ENCODE measurements at regions not wholly inside any gene's neighbourhood (a gene's known extent, or its start where the extent isn't known, plus 50 kb on each side); places are given as distances from the start of the nearest gene placed in this dataset.

DNA sequence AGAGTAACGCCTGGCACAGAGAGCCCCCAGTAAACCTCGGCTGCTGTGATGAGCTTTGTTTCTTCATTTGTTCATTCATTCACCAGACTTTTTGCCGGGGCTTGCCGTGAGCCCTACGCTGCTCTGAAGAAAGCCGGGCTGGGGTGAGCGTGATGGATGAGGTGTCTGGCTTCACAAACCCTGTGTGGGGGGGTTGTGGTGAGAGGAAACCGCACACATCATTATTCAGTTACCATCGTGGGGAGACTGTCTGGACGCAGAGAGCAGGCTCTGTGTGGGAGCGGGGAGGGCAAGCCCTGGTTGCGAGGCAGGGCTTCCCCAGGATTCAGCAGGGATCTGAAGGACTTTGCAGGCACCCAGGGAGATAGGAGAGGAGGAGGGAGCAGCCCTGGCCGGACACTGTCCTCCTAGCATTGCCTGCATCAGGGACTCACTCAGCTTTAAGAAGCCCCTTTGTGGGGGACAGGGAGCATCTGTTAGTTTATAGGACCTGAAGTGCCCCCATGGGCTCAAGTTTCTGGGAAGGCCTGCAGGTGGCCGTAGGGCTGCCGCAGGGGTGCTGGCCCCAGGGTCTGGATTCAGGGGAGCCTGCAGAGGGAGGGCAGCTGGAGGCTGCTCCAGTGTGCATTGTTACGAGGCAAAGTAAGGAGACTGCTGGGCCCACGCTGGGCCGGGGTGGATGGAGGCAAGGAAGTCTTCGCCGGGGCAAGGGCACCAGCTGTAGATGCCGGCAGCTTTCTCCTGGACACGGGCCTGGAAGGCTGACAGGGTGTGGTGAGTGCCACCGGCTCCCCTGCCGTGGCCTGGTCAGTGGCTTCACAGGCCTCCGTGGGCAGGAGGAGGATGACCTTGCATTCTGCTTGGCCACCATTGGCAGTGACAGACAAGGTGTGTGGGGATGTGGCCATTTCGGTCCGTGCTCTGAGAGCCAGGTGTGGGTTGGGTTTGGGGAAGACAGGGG is 334.5 kb downstream of the SEC14L1 start:
- Histone ChIP-seq H3K27me3 (ENCODE audit: control insufficient read depth, insufficient read depth, low read length) (no peaks in the 10 kb centered on the region), H3K4me3 (ENCODE audit: low read depth, low read length) (no peak overlapping the region), H3K36me3 (ENCODE audit: control insufficient read depth, insufficient read depth, low read length) (peaks cover 3% of the 10 kb centered on the region)
- no peak for FAIRE-seq
- TF ChIP-seq, protein P1, sequence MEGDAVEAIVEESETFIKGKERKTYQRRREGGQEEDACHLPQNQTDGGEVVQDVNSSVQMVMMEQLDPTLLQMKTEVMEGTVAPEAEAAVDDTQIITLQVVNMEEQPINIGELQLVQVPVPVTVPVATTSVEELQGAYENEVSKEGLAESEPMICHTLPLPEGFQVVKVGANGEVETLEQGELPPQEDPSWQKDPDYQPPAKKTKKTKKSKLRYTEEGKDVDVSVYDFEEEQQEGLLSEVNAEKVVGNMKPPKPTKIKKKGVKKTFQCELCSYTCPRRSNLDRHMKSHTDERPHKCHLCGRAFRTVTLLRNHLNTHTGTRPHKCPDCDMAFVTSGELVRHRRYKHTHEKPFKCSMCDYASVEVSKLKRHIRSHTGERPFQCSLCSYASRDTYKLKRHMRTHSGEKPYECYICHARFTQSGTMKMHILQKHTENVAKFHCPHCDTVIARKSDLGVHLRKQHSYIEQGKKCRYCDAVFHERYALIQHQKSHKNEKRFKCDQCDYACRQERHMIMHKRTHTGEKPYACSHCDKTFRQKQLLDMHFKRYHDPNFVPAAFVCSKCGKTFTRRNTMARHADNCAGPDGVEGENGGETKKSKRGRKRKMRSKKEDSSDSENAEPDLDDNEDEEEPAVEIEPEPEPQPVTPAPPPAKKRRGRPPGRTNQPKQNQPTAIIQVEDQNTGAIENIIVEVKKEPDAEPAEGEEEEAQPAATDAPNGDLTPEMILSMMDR (IDR thresholded peaks at IDR 0.05; ENCODE audit: insufficient read depth, low read length, severe bottlenecking), result no peak
- no peak for DNase-seq (ENCODE audit: low read depth)

DNA sequence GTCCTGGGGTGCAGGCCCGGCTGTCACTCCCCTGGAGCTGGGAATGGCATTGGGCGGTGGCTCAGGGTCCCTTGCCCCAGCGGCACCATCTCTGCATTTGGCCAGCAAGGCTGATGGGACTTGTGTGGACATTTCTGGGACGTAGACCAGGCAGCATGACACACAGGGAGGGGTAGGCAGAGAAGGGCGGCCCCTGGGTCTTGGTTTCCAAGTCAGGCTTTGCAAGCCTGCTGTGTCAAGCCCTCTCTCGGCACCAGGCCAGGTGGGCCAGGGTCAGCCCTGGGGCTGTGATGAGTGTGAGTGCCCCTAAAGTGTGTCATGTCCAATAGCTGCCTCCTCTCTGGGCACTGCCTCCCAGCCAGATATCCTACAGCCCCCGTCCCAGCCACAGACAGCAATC is 335.2 kb downstream of the SEC14L1 start:
- peaks cover 4% of the 10 kb centered on the region for H3K36me3 ChIP-seq (ENCODE audit: control insufficient read depth, insufficient read depth, low read length)
- TF ChIP-seq, protein P1 (IDR thresholded peaks at IDR 0.05; ENCODE audit: insufficient read depth, low read length, severe bottlenecking), result no peak
- FAIRE-seq (peak; percentile 66), DNase-seq (ENCODE audit: low read depth) (peak; percentile 33)
- H3K4me3 ChIP-seq (ENCODE audit: low read depth, low read length), result no peak overlapping the region
- H3K27me3 ChIP-seq (ENCODE audit: control insufficient read depth, insufficient read depth, low read length), result no peaks in the 10 kb centered on the region

DNA sequence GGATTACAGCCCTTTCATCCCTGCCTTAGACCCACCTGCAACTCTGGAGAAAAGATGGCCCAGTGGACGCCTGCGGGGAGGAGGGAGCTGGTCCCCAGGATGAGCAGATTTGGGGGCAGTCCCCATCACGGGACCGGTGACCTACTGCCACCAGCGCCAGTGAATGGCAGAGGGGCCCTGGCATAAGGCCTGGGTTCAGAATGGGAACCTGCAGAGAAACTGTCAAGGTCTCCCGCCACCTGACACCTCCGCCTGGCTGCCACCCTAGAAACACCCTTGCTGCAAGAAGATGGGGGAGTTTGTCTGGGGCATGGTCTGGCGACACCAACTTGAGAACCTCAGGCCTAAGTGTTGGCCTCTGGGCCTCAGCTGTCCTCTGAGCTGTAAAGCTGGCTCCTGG is 335.7 kb downstream of the SEC14L1 start:
- DNase-seq (ENCODE audit: low read depth) (no peak), FAIRE-seq (no peak)
- H3K4me3 ChIP-seq (ENCODE audit: low read depth, low read length), result no peak overlapping the region
- TF ChIP-seq, protein P1 (IDR thresholded peaks at IDR 0.05; ENCODE audit: insufficient read depth, low read length, severe bottlenecking), result no peak
- peaks cover 4% of the 10 kb centered on the region for H3K36me3 ChIP-seq (ENCODE audit: control insufficient read depth, insufficient read depth, low read length)
- H3K27me3 ChIP-seq (ENCODE audit: control insufficient read depth, insufficient read depth, low read length), result no peaks in the 10 kb centered on the region

DNA sequence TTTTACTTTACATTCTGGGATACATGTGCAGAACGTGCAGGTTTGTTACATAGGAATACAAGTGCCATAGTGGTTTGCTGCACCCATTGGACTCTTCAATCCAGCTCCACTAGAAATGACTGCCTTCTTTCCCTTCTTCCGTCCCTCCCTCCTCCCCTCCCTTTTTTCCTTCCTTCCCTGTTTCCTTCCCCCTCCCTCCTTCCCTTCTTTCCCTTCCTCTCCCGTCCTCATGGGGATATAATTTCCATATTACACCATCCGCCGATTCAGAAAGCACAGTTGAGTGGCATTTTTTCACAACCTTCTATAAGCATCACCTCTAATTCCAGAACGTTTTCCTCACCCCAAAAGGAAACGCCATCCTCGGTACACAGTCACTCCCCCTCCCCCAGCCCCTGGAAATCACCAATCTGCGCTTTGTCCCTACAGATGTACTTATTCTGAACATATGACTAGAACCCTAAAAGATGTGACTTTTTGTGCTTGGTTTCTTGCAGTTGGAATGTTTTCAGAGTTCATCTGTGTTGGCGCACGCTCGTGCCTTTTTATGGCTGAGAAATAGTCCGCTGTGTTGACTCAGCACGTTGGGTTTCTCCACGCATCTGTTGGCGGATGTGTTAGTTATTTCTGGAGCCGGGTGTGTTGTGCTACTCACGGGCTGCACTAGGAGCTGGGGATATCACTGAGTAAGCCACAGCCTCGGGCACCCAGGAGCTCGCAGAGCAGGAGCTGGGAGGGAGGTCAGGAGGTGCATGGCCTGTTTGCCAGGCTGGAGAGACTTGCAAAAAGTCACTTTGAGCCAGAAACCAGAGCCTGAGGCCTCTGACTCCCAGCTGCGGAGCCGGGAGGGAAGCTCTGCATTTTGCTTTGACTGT is 336.4 kb downstream of the SEC14L1 start:
- Histone ChIP-seq H3K36me3 (ENCODE audit: control insufficient read depth, insufficient read depth, low read length) (peaks cover 11% of the 10 kb centered on the region), H3K27me3 (ENCODE audit: control insufficient read depth, insufficient read depth, low read length) (no peaks in the 10 kb centered on the region), H3K4me3 (ENCODE audit: low read depth, low read length) (no peak overlapping the region)
- TF ChIP-seq, protein P1 (IDR thresholded peaks at IDR 0.05; ENCODE audit: insufficient read depth, low read length, severe bottlenecking), result no peak
- DNase-seq (ENCODE audit: low read depth) (peak; percentile 94), FAIRE-seq (peak; percentile 97)

DNA sequence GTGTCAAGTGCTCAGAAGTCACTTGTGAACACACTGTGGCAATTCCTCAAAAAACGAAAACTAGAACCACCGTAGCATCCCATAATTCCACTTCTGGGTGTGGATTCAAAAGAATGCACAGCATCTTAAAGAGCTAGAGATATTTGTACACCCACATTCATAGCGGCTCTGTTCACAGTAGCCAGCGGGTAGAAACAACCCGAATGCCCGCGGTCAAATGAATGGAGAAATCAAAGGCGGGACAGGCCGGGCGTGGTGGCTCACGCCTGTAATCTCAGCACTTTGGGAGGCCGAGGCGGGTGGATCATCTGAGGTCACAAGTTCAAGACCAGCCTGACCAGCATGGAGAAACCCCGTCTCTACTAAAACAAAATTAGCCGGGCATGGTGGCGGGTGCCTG is 337.5 kb downstream of the SEC14L1 start:
- FAIRE-seq (no peak), DNase-seq (ENCODE audit: low read depth) (no peak)
- H3K27me3 ChIP-seq (ENCODE audit: control insufficient read depth, insufficient read depth, low read length), result no peaks in the 10 kb centered on the region
- peaks cover 21% of the 10 kb centered on the region for H3K36me3 ChIP-seq (ENCODE audit: control insufficient read depth, insufficient read depth, low read length)
- TF ChIP-seq, protein P1 (IDR thresholded peaks at IDR 0.05; ENCODE audit: insufficient read depth, low read length, severe bottlenecking), result no peak
- no peak overlapping the region for H3K4me3 ChIP-seq (ENCODE audit: low read depth, low read length)

All from bronchial epithelial cell (primary cell).